BE2C (cell line): ENCODE measurements at regions not wholly inside any gene's neighbourhood (a gene's known extent, or its start where the extent isn't known, plus 50 kb on each side); places are given as distances from the start of the nearest gene placed in this dataset.

Experiments
- DNase-seq: peaks from one replicate; pipeline ENCODE4 v3.0.0-alpha.2; 2020
- H3K27me3 ChIP-seq: fragments of 250-450 bp; sonication (Bioruptor Pico); 2 replicates; pipeline ENCODE4 v1.5.1; 2020; ENCODE audit warnings: mild to moderate bottlenecking
- H3K36me3 ChIP-seq: fragments of 250-450 bp; sonication (Bioruptor Pico); 2 replicates; pipeline ENCODE4 v1.5.1; 2020; ENCODE audit warnings: mild to moderate bottlenecking
- H3K4me1 ChIP-seq: fragments of 250-450 bp; sonication (Bioruptor Pico); 2 replicates; pipeline ENCODE4 v1.5.1; 2020
- H3K4me3 ChIP-seq: 2 replicates; pipeline ENCODE4 v1.5.1; 2011; ENCODE audit warnings: low read depth, low read length
- H3K9me3 ChIP-seq: fragments of 250-450 bp; sonication (Bioruptor Pico); 2 replicates; pipeline ENCODE4 v1.5.1; 2020
- CTCF ChIP-seq: IDR thresholded peaks from 2 replicates; pipeline ENCODE4 v1.5.1; 2012; ENCODE audit warnings: mild to moderate bottlenecking, low read depth, low read length

GRCh38 chr9:106669835-106670234, 193.1 kb upstream of the ZNF462 start:
- H3K9me3 ChIP-seq, result no peaks in the 10 kb centered on the region
- DNase-seq, result no peak

GRCh38 chr9:106670418-106670817, 192.5 kb upstream of the ZNF462 start:
- no peak for TF ChIP-seq CTCF
- no peak overlapping the region for H3K4me3 ChIP-seq
- no peak for DNase-seq

More at GRCh38 chr9:106669835-106670234, 193.1 kb upstream of the ZNF462 start:
- Histone ChIP-seq H3K4me3 (no peak overlapping the region), H3K27me3 (no peaks in the 10 kb centered on the region), H3K36me3 (no peaks in the 10 kb centered on the region), H3K4me1 (no peaks in the 10 kb centered on the region)
- no peak for TF ChIP-seq CTCF

GRCh38 chr9:106675780-106676179, 187.2 kb upstream of the ZNF462 start:
- Histone ChIP-seq H3K4me1 (no peaks in the 10 kb centered on the region), H3K27me3 (no peaks in the 10 kb centered on the region), H3K9me3 (no peaks in the 10 kb centered on the region), H3K4me3 (no peak overlapping the region), H3K36me3 (no peaks in the 10 kb centered on the region)
- TF ChIP-seq CTCF, result no peak
- no peak for DNase-seq

More at GRCh38 chr9:106670418-106670817, 192.5 kb upstream of the ZNF462 start:
- no peaks in the 10 kb centered on the region for H3K27me3 ChIP-seq
- no peaks in the 10 kb centered on the region for H3K9me3 ChIP-seq
- no peaks in the 10 kb centered on the region for H3K4me1 ChIP-seq
- no peaks in the 10 kb centered on the region for H3K36me3 ChIP-seq

- Histone ChIP-seq H3K4me3 (no peak overlapping the region), H3K27me3 (no peaks in the 10 kb centered on the region), H3K4me1 (no peaks in the 10 kb centered on the region), H3K36me3 (no peaks in the 10 kb centered on the region), H3K9me3 (no peaks in the 10 kb centered on the region)
- no peak for TF ChIP-seq CTCF
- DNase-seq, result no peak
Measured at GRCh38 chr9:106677374-106677773, 185.6 kb upstream of the ZNF462 start.

- H3K9me3 ChIP-seq, result no peaks in the 10 kb centered on the region
- no peak overlapping the region for H3K4me3 ChIP-seq
- H3K27me3 ChIP-seq, result no peaks in the 10 kb centered on the region
- DNase-seq, result no peak
- no peaks in the 10 kb centered on the region for H3K36me3 ChIP-seq
- TF ChIP-seq CTCF, result no peak
- H3K4me1 ChIP-seq, result no peaks in the 10 kb centered on the region
Measured at GRCh38 chr9:106677830-106678229, 185.1 kb upstream of the ZNF462 start.

- H3K36me3 ChIP-seq, result no peaks in the 10 kb centered on the region
- no peak for TF ChIP-seq CTCF
- no peaks in the 10 kb centered on the region for H3K9me3 ChIP-seq
- H3K4me3 ChIP-seq, result no peak overlapping the region
- H3K27me3 ChIP-seq, result no peaks in the 10 kb centered on the region
- no peak for DNase-seq
- H3K4me1 ChIP-seq, result no peaks in the 10 kb centered on the region
Measured at GRCh38 chr9:106678273-106678672, 184.7 kb upstream of the ZNF462 start.
